Omental fat pad (tissue), 3 donors: ENCODE measurements at regions not wholly inside any gene's neighbourhood (a gene's known extent, or its start where the extent isn't known, plus 50 kb on each side); places are given as distances from the start of the nearest gene placed in this dataset.

ENCODE experiments used
- ATAC-seq: fragments of 150-250 bp; one replicate; pipeline ENCODE4 v1.9.1; 2016; ENCODE audit warnings: mild to moderate bottlenecking, moderate library complexity; ENCODE audit not compliant: low FRiP score
- DNase-seq: peaks from one replicate; pipeline ENCODE4 v3.0.0-alpha.2; 2019; ENCODE audit warnings: low spot score
- TF ChIP-seq, protein P1 (sequence below), 3 donors: fragments of 450-650 bp; IDR thresholded peaks; one replicate each; pipeline ENCODE4 v1.5.1; 2016 to 2017; ENCODE audit warnings: antibody characterized with exemption in 3 of 3, mild to moderate bottlenecking in 3 of 3, moderate library complexity in 2 of 3

DNA sequence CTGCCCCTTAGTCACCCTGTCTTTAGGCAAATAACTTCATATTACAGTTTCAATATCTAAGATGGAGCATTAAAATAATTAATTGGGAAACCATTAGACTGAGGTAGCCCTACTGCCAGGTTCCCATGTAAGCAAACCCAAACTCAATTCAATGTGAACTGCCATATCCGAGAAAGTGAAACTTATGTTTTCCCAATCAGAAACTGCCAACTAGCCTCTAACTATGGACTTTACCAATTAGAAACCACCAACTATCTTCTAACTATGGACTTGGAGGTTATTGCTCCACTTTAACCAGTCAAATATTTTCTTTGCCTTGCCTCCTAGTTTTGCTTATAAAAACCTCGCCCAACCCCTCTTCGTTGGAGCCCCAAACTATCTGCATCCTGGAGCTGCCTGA, 218.5 kb downstream of the ENC1 start:
- ATAC-seq: no peak
- TF ChIP-seq, protein P1, sequence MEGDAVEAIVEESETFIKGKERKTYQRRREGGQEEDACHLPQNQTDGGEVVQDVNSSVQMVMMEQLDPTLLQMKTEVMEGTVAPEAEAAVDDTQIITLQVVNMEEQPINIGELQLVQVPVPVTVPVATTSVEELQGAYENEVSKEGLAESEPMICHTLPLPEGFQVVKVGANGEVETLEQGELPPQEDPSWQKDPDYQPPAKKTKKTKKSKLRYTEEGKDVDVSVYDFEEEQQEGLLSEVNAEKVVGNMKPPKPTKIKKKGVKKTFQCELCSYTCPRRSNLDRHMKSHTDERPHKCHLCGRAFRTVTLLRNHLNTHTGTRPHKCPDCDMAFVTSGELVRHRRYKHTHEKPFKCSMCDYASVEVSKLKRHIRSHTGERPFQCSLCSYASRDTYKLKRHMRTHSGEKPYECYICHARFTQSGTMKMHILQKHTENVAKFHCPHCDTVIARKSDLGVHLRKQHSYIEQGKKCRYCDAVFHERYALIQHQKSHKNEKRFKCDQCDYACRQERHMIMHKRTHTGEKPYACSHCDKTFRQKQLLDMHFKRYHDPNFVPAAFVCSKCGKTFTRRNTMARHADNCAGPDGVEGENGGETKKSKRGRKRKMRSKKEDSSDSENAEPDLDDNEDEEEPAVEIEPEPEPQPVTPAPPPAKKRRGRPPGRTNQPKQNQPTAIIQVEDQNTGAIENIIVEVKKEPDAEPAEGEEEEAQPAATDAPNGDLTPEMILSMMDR (IDR thresholded peaks at IDR 0.05): no peak

DNA sequence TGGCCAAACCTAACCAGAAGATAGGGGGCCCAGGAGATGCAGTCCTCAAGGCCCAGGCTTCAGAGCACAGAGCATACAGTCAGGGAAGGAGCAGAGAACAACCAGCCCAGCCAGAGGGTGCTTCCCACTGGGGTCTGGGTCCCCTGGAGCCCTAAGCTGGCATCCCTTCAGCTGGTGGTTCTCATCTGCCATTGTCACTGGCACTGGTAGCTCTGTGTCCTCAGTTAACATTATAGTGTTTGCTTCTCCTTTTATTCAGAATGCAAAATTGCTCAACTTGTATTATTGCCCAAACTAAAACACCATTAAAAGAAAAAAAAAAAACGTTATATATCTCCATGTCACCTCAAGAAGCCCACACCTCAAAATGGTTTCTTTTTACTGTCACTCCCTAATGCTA, 219.2 kb downstream of the ENC1 start:
- no peak for DNase-seq
- TF ChIP-seq, protein P1 (IDR thresholded peaks at IDR 0.05): no peak
- ATAC-seq: no peak

More for the DNA sequence above, 218.5 kb downstream of the ENC1 start:
- DNase-seq: no peak

DNA sequence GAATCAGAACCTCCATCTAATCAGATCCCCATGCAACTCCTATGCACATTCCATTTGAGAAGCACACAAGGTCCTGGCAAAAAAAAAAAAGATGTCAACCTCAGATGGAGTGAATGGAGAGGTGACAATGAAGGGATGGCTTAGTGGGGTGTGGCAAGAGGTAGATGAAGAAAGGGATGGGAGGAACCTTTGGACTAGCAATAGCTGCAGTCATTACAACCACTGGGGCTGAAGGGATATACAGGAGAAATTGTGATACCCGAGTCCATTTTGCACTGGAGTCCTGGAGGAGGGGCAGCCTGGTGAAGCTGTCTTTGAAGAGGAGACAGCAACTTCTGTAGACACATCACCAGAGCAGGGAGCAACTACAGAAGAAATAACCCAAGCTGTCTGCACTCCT, 219.6 kb downstream of the ENC1 start:
- no peak for ATAC-seq
- no peak for DNase-seq
- TF ChIP-seq, protein P1 (IDR thresholded peaks at IDR 0.05): no peak

DNA sequence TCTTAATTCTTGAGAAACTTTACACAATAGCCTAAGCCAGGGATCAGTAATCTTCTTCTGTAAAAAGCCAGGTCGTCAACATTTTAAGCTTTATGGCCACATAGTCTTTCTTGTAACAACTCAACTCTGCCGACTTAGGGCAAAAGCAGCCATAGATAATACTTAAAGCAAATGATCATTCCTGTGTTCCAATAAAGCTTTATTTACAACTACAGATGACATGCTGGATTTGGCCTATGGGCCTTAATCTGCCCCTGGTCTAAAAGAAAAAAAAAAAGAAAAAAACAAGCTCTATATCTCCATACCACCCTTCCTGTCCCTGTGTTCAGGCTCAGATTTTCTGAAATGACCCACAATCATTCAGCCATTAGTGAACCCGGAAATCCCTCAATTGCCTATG, 220.3 kb downstream of the ENC1 start:
- TF ChIP-seq, protein P1 (IDR thresholded peaks at IDR 0.05): no peak
- ATAC-seq (no peak), DNase-seq (no peak)

DNA sequence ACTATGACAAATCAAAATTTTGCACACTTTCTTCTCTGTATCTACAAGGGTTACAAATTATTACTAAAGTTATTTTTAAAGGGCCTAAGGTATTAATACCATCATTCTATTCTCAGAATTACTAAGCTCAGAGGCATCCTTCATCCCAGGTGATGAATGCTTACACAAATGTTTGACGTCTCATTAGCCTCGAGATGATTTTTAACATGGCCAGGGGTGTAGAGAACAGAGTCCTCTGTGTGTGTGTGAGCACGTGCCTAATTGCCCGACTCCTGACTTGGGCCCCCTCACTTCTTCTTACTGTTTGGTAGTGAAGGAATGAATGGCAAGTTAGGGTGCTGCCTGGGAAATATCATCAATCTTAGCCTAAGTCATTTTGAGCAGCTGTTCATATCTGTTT, 221.1 kb downstream of the ENC1 start:
- ATAC-seq (no peak), DNase-seq (no peak)
- TF ChIP-seq, protein P1 (IDR thresholded peaks at IDR 0.05): no peak

DNA sequence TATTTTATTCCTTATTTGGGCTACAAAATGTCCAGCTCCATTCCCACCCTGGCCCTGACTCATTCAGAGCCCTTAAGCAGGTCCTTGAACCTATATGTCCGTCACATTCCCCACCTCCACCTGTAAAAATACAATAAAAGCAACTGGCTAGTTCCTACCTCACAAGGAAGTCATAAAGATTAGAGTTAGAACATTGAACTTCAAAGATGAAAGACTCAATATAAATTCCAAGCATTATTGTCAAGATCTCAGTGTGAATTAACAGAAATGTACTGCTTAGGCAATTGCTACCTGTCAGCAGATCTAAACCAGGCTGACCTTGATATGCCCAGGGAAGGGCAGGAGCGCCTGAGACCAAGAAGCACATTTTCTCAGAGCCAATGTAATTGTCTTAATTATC, 221.8 kb downstream of the ENC1 start:
- ATAC-seq: no peak

DNA sequence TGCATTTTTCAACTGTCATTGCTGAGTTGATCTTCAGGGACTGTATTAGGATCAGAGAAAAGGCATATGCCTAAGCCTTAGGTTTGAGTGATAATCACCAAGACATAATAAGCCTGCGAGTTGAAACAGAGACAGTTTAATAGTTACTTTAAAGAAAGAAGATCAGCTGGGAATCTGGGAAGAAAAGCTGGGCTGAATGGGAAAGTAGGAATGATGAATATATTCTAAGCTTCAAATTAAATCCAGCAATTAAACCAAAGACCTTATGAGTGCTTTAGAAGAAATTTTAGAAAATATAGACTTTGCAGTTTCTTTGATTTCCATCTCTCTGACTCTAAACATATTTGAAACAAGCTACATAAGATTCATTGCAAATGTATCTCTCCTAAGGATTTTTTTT, 222.3 kb downstream of the ENC1 start:
- ATAC-seq: no peak
- no peak for DNase-seq
- TF ChIP-seq, protein P1 (IDR thresholded peaks at IDR 0.05): no peak

More for the DNA sequence above, 221.8 kb downstream of the ENC1 start:
- DNase-seq: no peak
- TF ChIP-seq, protein P1 (IDR thresholded peaks at IDR 0.05): no peak
